Non-pigmented ciliary epithelial cell (primary cell): ENCODE measurements at regions not wholly inside any gene's neighbourhood (a gene's known extent, or its start where the extent isn't known, plus 50 kb on each side); places are given as distances from the start of the nearest gene placed in this dataset.

Experiments
- DNase-seq: peaks from one replicate; pipeline ENCODE4 v3.0.0-alpha.2; 2010; ENCODE audit warnings: low read depth

DNA sequence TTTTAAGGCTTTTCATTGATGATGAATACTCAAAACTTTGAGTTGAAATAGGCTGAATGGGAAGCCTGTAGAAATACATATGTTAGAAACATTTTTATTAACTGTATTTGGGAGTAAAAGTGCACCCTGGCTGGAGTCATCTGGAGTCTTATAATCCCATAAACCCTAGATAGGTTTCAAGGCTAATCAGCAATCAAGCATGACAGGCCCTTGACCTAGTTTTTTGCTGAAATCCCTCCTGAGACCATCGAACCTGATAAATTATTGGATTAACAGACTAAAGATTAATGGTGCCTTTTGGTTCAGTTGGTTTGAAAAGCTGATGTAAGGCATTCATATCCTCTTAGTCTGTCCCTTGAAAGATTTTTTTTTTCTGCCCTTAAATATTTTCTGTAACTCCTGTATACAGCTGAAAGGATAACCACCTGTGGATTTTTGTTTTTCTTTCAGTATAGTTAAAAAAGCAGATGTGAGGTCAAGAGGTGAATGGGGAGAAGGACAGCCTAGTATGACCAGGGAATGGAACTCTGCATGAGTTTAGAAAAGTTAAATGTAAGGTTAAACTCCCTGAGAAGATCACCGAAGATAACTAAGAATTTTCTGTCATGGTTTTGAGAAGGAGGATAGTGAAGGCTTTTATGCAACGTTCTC is 69.4 kb upstream of the STXBP5L start:
- DNase-seq, result no peak

DNA sequence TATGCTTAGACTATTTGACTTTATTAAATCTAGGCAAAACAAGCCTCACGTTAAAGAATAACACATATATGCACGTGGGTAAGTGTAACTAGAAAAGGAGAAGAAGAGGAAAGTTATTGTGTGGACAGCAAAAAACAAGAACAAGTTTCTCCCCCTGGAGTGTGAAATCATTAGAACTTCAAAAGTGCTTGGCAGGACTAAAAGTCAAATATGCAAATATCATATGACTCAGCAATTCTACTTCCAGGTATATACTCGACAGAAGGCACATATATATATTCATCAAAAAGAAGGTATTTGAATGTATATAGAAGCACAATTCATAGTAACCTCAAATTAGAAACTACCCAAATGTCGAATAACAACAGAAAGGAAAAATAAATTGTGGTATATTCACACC is 68.9 kb upstream of the STXBP5L start:
- no peak for DNase-seq

GRCh38 chr3:120841264-120841663 is 66.7 kb upstream of the STXBP5L start:
- no peak for DNase-seq

DNA sequence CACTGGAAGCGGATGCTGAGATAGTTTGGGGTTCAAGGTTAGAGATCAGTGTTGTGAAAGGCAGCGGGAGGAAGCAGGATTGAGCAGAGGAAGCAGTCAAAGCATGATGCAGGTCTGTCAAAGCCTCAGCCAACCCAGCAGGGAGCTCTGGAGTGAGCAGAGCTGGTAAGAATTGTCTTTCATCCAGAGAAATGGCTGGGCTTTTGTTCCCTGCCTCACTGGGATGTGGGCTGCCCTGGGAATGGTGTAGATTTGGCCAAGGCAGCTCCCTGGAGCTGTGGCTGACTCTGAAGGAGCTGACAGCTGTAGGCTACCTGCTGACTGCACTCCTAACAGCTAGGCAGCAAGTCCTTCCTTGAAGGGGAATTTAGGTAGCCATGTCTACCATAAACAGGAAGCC is 61.9 kb upstream of the STXBP5L start:
- DNase-seq, result no peak

DNA sequence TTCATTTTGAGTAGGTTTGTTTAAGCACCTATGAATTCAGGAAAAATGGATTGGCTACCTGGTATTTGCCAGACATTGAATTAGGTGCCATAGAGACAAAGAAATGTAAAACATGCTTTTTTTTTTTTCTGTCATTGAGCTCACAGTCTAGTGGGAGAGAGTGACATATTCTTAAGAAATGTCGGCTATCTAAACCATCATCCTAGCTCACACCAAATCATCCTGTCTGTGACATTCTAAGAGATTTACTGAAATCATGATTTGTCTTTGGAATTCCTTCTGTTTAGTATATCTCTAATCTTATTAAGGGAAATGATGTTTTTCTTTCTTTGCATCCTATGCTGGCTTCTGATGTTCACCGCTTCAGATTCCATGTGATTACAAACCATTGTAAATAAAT is 59.5 kb upstream of the STXBP5L start:
- no peak for DNase-seq

GRCh38 chr3:120850381-120851295 is 57.4 kb upstream of the STXBP5L start:
- no peak for DNase-seq

DNA sequence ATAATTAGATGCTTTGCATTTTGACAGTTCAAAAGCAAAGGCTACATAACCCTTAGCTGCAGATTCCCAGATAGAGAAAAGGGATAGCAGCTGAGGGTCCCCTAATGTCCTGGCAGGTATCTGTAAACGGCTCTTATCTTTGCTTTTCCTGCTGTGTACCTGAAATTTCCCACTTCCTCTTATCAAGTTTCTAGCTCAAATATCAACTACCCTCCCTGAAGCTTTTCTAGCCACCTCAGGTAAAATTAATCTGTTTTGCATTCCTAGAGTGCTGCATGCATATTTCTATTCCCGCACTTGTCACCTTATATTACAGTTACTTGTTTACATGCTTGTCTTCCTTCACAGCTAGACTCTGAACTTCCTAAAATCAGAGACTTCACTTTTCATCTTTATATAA is 55.6 kb upstream of the STXBP5L start:
- DNase-seq, result no peak

- DNase-seq, result no peak
Measured at GRCh38 chr3:120853416-120853815, 54.6 kb upstream of the STXBP5L start.

GRCh38 chr3:120854908-120855526 is 53.0 kb upstream of the STXBP5L start:
- no peak for DNase-seq

DNA sequence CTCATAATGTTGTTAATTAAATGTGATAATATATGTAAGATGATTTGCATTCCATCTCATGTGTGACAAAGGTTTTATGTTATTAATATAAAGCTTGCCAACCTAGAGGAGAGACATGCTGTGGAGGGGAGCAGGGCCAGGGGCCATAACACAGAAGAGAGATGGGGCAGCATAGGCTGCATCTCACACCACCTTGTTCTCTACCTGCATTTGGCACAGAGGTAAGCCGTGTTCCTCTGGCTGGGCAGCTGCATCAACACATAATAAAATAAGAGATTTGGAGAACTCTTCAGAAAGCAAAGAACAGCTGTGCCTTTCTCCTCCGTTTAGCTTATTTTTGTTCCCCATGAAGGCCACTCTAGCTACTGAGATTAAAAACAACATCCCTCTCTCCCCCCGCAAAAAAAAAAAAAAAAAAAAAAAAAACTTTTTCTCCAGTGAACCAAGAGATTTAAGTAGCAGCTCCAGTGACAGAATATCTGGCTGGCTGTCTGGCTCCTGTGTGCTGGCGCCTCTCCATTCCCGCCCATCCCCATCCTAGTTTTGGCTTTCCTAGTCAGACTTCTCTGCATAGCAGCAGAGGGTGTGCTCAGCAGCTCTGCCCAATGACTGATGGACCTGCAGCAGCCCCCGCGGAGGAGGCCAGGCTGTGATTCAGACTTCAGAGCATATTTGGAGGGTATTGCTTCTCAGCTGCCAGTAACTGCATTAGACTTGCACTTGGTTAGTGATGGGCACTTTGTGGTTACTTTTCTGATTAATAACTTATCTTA is 52.2 kb upstream of the STXBP5L start:
- peak; percentile 6 for DNase-seq
